WERI-Rb-1 (cell line): ENCODE measurements at regions not wholly inside any gene's neighbourhood (a gene's known extent, or its start where the extent isn't known, plus 50 kb on each side); places are given as distances from the start of the nearest gene placed in this dataset.
"Not testable (repeated sequence)": the region's sequence is repeated elsewhere in the genome, so short reads cannot be mapped to it uniquely, and the experiment has no call there.

Source experiments
- DNase-seq: peaks from one replicate; pipeline ENCODE4 v3.0.0-alpha.2; 2020
- H3K27ac ChIP-seq: fragments of 250-450 bp; sonication (Bioruptor Pico); 2 replicates; pipeline ENCODE4 v1.5.1; 2020; ENCODE audit warnings: mild to moderate bottlenecking, moderate library complexity
- H3K27me3 ChIP-seq: fragments of 250-450 bp; sonication (Bioruptor Pico); 2 replicates; pipeline ENCODE4 v1.5.1; 2021; ENCODE audit warnings: mild to moderate bottlenecking, low read depth, moderate library complexity; ENCODE audit not compliant: insufficient read depth, severe bottlenecking
- H3K36me3 ChIP-seq: fragments of 250-450 bp; sonication (Bioruptor Pico); 2 replicates; pipeline ENCODE4 v1.5.1; 2020; ENCODE audit warnings: mild to moderate bottlenecking, moderate library complexity
- H3K4me3 ChIP-seq: 2 replicates; pipeline ENCODE4 v1.5.1; 2011; ENCODE audit warnings: low read depth, mild to moderate bottlenecking, control low read depth, low read length
- H3K9me3 ChIP-seq: fragments of 250-450 bp; sonication (Bioruptor Pico); 2 replicates; pipeline ENCODE4 v1.5.1; 2021; ENCODE audit warnings: mild to moderate bottlenecking, moderate library complexity; ENCODE audit not compliant: severe bottlenecking
- TF ChIP-seq, protein P1 (sequence below): IDR thresholded peaks from 2 replicates; pipeline ENCODE4 v1.5.1; 2011; ENCODE audit warnings: low read depth, mild to moderate bottlenecking, control low read depth, inconsistent platforms, low read length

DNA sequence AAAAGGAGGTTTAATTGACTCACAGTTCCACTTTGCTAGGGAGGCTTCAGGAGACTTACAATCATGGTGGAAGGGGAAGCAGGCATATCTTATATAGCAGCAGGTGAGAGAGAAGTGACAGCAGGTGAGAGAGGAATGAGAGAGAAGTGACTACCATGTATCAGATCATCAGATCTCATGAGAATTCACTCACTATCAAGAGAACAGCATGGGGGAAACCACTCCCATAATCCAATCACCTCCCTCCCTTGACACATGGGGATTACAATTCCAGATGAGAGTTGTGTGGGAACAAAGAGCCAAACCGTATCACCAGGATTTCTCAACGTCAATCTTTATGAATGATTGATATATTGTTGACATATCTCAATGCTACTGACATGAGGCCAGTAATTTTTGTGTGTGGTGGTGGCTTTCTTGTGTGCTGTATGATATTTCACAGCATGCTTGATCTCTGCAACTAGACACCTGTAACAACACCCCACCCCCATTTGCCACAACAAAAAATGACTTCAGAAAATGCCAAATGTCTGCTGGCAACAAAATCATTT is 1470.9 kb upstream of the SEL1L start:
- Histone ChIP-seq H3K36me3 (no peaks in the 10 kb centered on the region), H3K27ac (no peak overlapping the region), H3K9me3 (no peaks in the 10 kb centered on the region), H3K27me3 (no peaks in the 10 kb centered on the region), H3K4me3 (no peak overlapping the region)
- no peak for DNase-seq
- TF ChIP-seq, protein P1, sequence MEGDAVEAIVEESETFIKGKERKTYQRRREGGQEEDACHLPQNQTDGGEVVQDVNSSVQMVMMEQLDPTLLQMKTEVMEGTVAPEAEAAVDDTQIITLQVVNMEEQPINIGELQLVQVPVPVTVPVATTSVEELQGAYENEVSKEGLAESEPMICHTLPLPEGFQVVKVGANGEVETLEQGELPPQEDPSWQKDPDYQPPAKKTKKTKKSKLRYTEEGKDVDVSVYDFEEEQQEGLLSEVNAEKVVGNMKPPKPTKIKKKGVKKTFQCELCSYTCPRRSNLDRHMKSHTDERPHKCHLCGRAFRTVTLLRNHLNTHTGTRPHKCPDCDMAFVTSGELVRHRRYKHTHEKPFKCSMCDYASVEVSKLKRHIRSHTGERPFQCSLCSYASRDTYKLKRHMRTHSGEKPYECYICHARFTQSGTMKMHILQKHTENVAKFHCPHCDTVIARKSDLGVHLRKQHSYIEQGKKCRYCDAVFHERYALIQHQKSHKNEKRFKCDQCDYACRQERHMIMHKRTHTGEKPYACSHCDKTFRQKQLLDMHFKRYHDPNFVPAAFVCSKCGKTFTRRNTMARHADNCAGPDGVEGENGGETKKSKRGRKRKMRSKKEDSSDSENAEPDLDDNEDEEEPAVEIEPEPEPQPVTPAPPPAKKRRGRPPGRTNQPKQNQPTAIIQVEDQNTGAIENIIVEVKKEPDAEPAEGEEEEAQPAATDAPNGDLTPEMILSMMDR: no peak

DNA sequence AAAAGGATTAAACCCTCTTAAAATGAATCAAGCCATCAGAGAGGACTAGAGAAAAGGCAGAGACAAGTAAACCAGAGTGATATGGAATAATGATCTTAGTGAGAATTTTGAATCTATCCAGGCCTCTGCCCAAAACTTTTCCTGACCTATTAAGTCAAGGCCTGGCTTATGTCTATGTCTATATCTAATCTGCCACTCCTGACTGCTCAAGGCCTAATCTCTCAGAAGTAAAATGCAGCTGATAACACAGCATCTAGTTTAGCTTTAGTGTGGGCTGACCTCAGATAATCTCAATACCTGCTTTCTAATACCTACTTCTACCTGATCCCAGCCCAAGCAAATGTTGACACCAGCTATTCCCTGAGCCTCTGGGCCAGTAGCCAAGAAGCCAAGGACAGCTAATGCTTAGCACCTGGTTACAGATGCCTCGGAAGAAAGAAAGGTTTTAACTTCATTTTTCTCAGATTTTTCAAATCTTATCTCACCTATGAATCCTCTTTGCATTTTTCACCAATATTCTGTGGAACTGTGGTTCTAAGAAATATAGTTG is 1472.5 kb upstream of the SEL1L start:
- no peak overlapping the region for H3K4me3 ChIP-seq
- peak; percentile 48 for DNase-seq
- H3K27me3 ChIP-seq: no peaks in the 10 kb centered on the region
- TF ChIP-seq, protein P1: no peak
- no peaks in the 10 kb centered on the region for H3K36me3 ChIP-seq
- no peak overlapping the region for H3K27ac ChIP-seq
- no peaks in the 10 kb centered on the region for H3K9me3 ChIP-seq

DNA sequence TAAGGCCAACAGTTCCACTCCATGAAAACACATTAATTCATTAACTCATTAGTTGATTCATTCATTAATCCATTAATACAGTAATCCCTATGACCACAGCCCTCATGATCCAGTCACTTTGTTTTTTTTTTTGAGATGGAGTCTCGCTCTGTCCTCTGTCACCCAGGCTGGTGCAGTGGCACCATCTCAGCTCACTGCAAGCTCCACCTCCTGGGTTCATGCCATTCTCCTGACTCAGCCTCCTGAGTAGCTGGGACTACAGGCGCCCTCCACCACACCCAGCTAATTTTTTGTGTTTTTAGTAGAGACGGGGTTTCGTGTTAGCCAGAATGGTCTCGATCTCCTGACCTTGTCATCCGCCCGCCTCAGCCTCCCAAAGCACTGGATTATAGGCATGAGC is 1473.4 kb upstream of the SEL1L start:
- not testable (repeated sequence) for H3K36me3 ChIP-seq, H3K27ac ChIP-seq, H3K4me3 ChIP-seq, H3K27me3 ChIP-seq, DNase-seq, H3K9me3 ChIP-seq

DNA sequence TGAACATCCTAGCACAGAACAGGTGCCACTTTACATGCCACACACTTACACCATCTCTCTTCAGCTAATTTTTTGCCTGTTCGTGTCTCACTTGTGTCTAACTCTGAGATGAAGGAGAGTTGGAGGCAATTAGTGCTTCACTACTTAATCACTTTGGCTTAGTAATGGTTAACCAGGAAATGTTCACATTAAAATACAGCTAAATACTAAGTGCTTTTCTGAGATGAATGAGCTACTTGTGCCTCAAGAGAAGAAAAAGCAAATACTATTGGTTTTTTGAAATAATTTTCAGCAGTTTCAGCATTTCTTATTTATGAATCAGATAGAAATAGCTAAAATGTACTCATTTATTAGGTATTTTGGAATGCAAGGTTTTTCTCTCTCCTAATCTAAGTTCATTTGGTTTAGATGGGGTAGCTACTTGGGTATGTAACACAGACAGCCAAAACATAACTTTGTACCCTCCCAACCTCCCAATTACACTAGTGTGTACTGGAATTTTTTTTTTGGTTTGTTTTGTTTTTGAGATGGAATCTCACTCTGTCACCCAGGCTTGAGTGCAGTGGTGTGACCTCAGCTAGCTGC is 1474.1 kb upstream of the SEL1L start:
- no peak for DNase-seq
- TF ChIP-seq, protein P1: no peak
- no peaks in the 10 kb centered on the region for H3K36me3 ChIP-seq
- no peaks in the 10 kb centered on the region for H3K9me3 ChIP-seq
- no peak overlapping the region for H3K27ac ChIP-seq
- H3K27me3 ChIP-seq: no peaks in the 10 kb centered on the region
- H3K4me3 ChIP-seq: no peak overlapping the region

DNA sequence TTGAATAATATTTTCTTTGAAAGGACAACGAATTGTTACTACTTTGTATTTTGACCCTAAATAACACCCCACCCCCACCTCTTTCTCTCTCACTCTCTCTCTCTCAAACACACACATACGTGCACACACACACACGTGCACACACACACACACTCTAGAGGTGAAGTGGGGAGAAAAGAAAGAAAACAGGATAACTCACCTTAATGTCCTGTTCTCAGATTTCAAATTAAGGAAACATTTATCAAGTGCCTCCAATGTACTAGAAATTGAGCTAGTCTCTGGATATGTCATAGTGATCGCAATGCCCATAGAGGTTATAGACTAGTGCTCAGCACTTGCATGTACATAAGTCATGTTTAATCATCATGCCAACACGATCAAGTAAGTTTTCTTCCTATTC is 1483.6 kb upstream of the SEL1L start:
- DNase-seq: no peak
- Histone ChIP-seq H3K4me3 (no peak overlapping the region), H3K27ac (no peak overlapping the region), H3K27me3 (no peaks in the 10 kb centered on the region), H3K9me3 (no peaks in the 10 kb centered on the region), H3K36me3 (no peaks in the 10 kb centered on the region)
- TF ChIP-seq, protein P1: no peak

DNA sequence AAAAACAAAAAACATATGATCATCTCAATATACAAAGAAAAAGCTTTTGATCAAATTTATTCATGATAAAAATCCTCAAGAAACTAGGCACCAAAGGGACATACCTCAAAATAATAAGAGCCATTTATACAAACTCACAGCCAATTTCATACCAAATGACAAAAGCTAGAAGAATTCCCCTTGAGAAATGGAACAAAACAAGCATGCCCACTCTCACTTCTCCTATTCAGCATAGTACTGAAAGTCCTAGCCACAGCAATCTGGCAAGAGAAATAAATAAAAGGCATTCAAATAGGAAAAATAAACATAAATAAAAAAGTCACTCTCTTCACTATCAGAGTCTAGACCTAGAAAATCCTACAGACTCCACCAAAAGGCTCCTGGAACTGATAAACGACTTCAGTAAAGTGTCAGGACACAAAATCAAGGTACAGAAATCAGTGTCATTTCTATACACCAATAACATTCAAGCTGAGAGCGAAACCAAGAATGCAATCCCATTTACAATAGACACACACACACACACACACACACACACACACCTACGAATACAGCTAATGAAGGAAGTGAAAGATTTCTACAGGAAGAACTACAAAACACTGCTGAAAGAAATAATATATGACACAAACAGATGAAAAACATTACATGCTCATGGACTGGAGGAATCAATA is 1486.2 kb upstream of the SEL1L start:
- Histone ChIP-seq H3K27me3 (no peaks in the 10 kb centered on the region), H3K9me3 (no peaks in the 10 kb centered on the region), H3K36me3 (no peaks in the 10 kb centered on the region), H3K4me3 (no peak overlapping the region), H3K27ac (no peak overlapping the region)
- TF ChIP-seq, protein P1: no peak
- no peak for DNase-seq
